Loucy (cell line): ENCODE measurements at regions not wholly inside any gene's neighbourhood (a gene's known extent, or its start where the extent isn't known, plus 50 kb on each side); places are given as distances from the start of the nearest gene placed in this dataset.

Source experiments
- H2AFZ ChIP-seq: fragments of 200-600 bp; sonication (generic); 2 replicates; pipeline ENCODE4 v1.6.0; 2016; ENCODE audit warnings: antibody characterized with exemption, mild to moderate bottlenecking, low read length, moderate library complexity
- H3F3A ChIP-seq: fragments of 200-600 bp; 2 replicates; pipeline ENCODE4 v1.6.0; 2016; ENCODE audit warnings: antibody characterized with exemption, low read depth, mild to moderate bottlenecking
- H3K27me3 ChIP-seq: fragments of 200-600 bp; sonication (generic); 2 replicates; pipeline ENCODE4 v1.6.1; 2014; ENCODE audit warnings: low read length, mild to moderate bottlenecking; ENCODE audit not compliant: insufficient read depth, poor library complexity, severe bottlenecking
- H3K36me3 ChIP-seq: fragments of 200-600 bp; sonication (generic); 2 replicates; pipeline ENCODE4 v1.6.1; 2016; ENCODE audit warnings: low read length; ENCODE audit not compliant: insufficient read depth
- H3K4me1 ChIP-seq: fragments of 200-600 bp; sonication (generic); 2 replicates; pipeline ENCODE4 v1.5.1; 2014; ENCODE audit warnings: low read length, mild to moderate bottlenecking; ENCODE audit not compliant: insufficient read depth, poor library complexity, severe bottlenecking
- H3K4me2 ChIP-seq: fragments of 200-600 bp; sonication (generic); 2 replicates; pipeline ENCODE4 v1.6.0; 2014; ENCODE audit warnings: antibody characterized with exemption, low read length, low read depth, mild to moderate bottlenecking; ENCODE audit not compliant: poor library complexity, severe bottlenecking
- H3K4me3 ChIP-seq: fragments of 200-600 bp; sonication (generic); 2 replicates; pipeline ENCODE4 v1.5.1; 2014; ENCODE audit warnings: low read length, mild to moderate bottlenecking, mixed read lengths; ENCODE audit not compliant: poor library complexity, severe bottlenecking
- H3K79me2 ChIP-seq: fragments of 200-600 bp; sonication (generic); 2 replicates; pipeline ENCODE4 v1.6.1; 2014; ENCODE audit warnings: low read length; ENCODE audit not compliant: insufficient read depth
- H3K9ac ChIP-seq: fragments of 200-600 bp; sonication (generic); 2 replicates; pipeline ENCODE4 v1.6.0; 2014; ENCODE audit warnings: mild to moderate bottlenecking, low read depth, low read length, moderate library complexity; ENCODE audit not compliant: poor library complexity, severe bottlenecking
- H3K9me2 ChIP-seq: fragments of 200-600 bp; sonication (generic); replicated peaks from 2 replicates; pipeline ENCODE4 v1.6.1; 2016; ENCODE audit warnings: low read depth, low read length, mixed read lengths
- H3K9me3 ChIP-seq: fragments of 200-600 bp; sonication (generic); 2 replicates; pipeline ENCODE4 v1.6.1; 2014; ENCODE audit warnings: mild to moderate bottlenecking, antibody characterized with exemption, low read length, low read depth; ENCODE audit not compliant: insufficient read depth
- H4K20me1 ChIP-seq: fragments of 200-600 bp; sonication (generic); 2 replicates; pipeline ENCODE4 v1.6.0; 2014; ENCODE audit warnings: antibody characterized with exemption, low read length, mild to moderate bottlenecking; ENCODE audit not compliant: insufficient read depth, poor library complexity, severe bottlenecking
- EZH2phosphoT487 ChIP-seq: fragments of 200-600 bp; IDR thresholded peaks from 2 replicates; pipeline ENCODE4 v1.6.1; 2018; ENCODE audit warnings: antibody characterized with exemption, mild to moderate bottlenecking, moderate library complexity, borderline replicate concordance
- TF ChIP-seq, protein P1 (sequence below): fragments of 200-600 bp; sonication (generic); conservative IDR thresholded peaks from 2 replicates; pipeline ENCODE4 v1.5.1; 2014; ENCODE audit warnings: mild to moderate bottlenecking, antibody characterized with exemption, low read length

DNA sequence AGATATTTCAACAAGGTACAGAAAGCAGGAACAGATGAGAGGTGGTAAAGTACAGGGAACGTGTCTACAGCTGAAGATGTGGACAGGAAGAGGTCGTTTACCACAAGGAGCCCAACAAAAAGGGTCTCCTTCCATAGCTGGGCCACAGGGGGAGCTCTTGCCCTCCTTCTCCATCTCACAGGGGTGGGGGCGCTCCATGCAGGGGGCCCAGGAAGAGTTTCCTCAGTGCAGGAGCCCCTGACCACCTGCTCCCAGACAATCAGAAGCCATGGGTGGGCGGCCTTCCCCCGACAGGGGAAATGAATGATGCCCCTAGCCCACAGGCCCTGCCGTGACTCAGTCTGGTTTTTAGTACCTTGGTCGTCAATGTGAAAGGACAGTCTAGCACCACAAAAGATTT, 163.6 kb upstream of the ZNF516 start:
- H3K9me3 ChIP-seq: no peaks in the 10 kb centered on the region
- peak overlapping the region; percentile 55 for H3K9ac ChIP-seq
- peaks cover 54% of the 10 kb centered on the region for H3K4me1 ChIP-seq
- H3K79me2 ChIP-seq: no peaks in the 10 kb centered on the region
- H3K9me2 ChIP-seq: no peaks in the 10 kb centered on the region
- H3K4me3 ChIP-seq: peak overlapping the region; percentile 65
- H2AFZ ChIP-seq: 0 out of 2 replicates have a peak overlapping the region, but pooled peaks have one; percentile 31
- no peaks in the 10 kb centered on the region for H3K36me3 ChIP-seq
- H3K4me2 ChIP-seq: peak overlapping the region; percentile 85
- peaks cover 3% of the 10 kb centered on the region; the same call in 1 of the 2 replicates for H3F3A ChIP-seq
- TF ChIP-seq, protein P1, sequence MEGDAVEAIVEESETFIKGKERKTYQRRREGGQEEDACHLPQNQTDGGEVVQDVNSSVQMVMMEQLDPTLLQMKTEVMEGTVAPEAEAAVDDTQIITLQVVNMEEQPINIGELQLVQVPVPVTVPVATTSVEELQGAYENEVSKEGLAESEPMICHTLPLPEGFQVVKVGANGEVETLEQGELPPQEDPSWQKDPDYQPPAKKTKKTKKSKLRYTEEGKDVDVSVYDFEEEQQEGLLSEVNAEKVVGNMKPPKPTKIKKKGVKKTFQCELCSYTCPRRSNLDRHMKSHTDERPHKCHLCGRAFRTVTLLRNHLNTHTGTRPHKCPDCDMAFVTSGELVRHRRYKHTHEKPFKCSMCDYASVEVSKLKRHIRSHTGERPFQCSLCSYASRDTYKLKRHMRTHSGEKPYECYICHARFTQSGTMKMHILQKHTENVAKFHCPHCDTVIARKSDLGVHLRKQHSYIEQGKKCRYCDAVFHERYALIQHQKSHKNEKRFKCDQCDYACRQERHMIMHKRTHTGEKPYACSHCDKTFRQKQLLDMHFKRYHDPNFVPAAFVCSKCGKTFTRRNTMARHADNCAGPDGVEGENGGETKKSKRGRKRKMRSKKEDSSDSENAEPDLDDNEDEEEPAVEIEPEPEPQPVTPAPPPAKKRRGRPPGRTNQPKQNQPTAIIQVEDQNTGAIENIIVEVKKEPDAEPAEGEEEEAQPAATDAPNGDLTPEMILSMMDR: peak; percentile 94
- TF ChIP-seq EZH2phosphoT487: no peak
- H4K20me1 ChIP-seq: no peaks in the 10 kb centered on the region
- no peaks in the 10 kb centered on the region for H3K27me3 ChIP-seq

DNA sequence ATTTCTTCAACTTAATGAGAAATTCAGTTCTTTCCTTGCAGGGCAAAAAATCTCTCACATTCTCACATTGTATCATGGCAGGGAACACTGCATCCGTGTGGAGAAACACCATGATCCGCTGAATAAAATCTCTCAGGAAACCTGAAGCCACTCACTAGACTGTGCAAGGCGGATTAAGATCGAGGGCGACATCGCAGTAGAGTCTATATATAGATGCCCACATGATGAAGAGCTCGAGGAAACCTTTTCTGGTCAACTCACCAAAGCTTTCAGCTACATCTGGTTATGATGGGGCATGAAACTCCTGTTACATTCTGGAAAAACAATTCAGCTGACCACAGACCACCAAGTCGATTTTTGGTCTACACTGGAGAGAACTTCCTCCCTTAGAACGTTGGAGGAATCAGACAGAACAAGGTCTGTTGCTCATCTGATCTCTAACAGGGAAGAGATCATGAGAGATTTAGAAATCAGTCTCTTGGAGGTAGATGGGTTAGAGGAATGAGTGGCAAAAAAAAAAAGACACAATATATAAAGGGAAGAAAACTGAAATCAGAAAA, 162.9 kb upstream of the ZNF516 start:
- peak overlapping the region; percentile 31; the same call in 1 of the 2 replicates for H2AFZ ChIP-seq
- no peaks in the 10 kb centered on the region for H3K9me2 ChIP-seq
- H3K4me2 ChIP-seq: peak overlapping the region; percentile 85

DNA sequence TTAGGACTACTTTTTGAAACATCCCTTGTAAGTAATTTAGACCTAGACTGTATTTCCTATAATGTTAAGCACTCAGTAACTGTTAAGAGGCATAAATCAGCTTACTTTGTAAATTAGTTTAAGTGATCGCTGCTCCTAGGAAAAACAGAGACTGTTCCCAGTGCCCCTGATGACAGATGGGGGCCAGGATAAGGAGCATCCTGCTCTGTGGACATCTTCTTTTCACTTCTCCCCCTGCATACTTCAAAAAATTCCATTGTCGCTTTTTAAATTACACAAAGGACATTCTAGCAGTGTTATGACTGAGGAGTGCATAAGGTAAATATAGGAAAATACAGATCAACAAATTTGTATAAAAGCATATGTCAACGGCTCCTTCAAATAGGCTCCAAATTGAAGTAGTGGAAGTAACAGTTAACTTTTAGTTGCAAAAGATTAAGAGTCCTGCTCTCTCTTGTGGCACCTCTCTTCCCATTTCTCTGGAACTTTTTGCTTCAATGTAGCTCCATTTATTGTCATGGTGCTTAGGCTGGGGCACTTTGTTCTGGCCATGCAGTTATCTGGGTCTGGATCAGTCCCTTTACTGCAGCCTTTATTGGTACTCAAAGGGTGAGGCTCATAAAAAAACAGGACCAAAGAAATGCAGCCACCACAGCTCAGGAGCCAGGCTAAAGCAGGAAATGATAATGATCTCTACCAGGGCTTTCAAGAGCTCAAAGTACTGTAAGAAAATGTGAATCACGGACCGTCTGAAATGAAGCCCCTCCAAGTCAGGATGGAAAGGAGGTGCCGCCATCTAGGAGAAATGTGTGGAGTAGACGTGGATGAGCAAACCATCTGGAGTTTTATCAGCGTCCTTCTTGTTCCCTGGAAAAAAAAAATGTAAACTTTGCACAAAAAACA, 162.1 kb upstream of the ZNF516 start:
- peaks cover 54% of the 10 kb centered on the region for H3K4me1 ChIP-seq
- H3K79me2 ChIP-seq: no peaks in the 10 kb centered on the region
- no peak overlapping the region for H2AFZ ChIP-seq
- H3K4me2 ChIP-seq: peak overlapping the region; percentile 85
- peaks cover 3% of the 10 kb centered on the region; the same call in 1 of the 2 replicates for H3F3A ChIP-seq
- H3K9me3 ChIP-seq: no peaks in the 10 kb centered on the region
- H3K36me3 ChIP-seq: no peaks in the 10 kb centered on the region
- H3K4me3 ChIP-seq: peak overlapping the region; percentile 65
- H4K20me1 ChIP-seq: no peaks in the 10 kb centered on the region
- H3K9ac ChIP-seq: peak overlapping the region; percentile 55
- no peaks in the 10 kb centered on the region for H3K27me3 ChIP-seq
- no peaks in the 10 kb centered on the region for H3K9me2 ChIP-seq
- TF ChIP-seq, protein P1: peak; percentile 56
- no peak for TF ChIP-seq EZH2phosphoT487

More for the DNA sequence above, 162.9 kb upstream of the ZNF516 start:
- H3F3A ChIP-seq: peaks cover 3% of the 10 kb centered on the region; the same call in 1 of the 2 replicates
- H4K20me1 ChIP-seq: no peaks in the 10 kb centered on the region
- H3K4me1 ChIP-seq: peaks cover 54% of the 10 kb centered on the region
- no peaks in the 10 kb centered on the region for H3K27me3 ChIP-seq
- H3K4me3 ChIP-seq: peak overlapping the region; percentile 65
- no peaks in the 10 kb centered on the region for H3K36me3 ChIP-seq
- H3K79me2 ChIP-seq: no peaks in the 10 kb centered on the region
- no peaks in the 10 kb centered on the region for H3K9me3 ChIP-seq
- H3K9ac ChIP-seq: peak overlapping the region; percentile 55
- TF ChIP-seq EZH2phosphoT487: no peak
- TF ChIP-seq, protein P1: no peak
